ENCODE measurements at regions not wholly inside any gene's neighbourhood (a gene's known extent, or its start where the extent isn't known, plus 50 kb on each side); places are given as distances from the start of the nearest gene placed in this dataset.

GRCh38 chr3:191148131-191148530 lies 50.9 kb upstream of the OSTN start:
- intact Hi-C loops (cut with DNase I, micrococcal nuclease) = no loop called here
- Histone ChIP-seq H3K36me3 (ENCODE audit: low read depth) (no peaks in the 10 kb centered on the region), H3K9me3 (no peaks in the 10 kb centered on the region), H3K4me1 (ENCODE audit: low read depth) (no peaks in the 10 kb centered on the region), H3K4me3 (no peak overlapping the region)
- ATAC-seq (no peak), DNase-seq (no peak)
- no peak for TF ChIP-seq CTCF (IDR thresholded peaks at IDR 0.05)

- H3K4me3 ChIP-seq = no peak overlapping the region
- no peak for ATAC-seq
- intact Hi-C loops (cut with DNase I, micrococcal nuclease) = no loop called here
- DNase-seq = no peak
- TF ChIP-seq CTCF (IDR thresholded peaks at IDR 0.05) = no peak
- no peaks in the 10 kb centered on the region for H3K4me1 ChIP-seq (ENCODE audit: low read depth)
- no peaks in the 10 kb centered on the region for H3K9me3 ChIP-seq
- H3K36me3 ChIP-seq (ENCODE audit: low read depth) = no peaks in the 10 kb centered on the region
Observed at GRCh38 chr3:191143224-191143623, 55.8 kb upstream of the OSTN start.

- ATAC-seq = no peak
- intact Hi-C loops (cut with DNase I, micrococcal nuclease) = no loop called here
- no peaks in the 10 kb centered on the region for H3K36me3 ChIP-seq (ENCODE audit: low read depth)
- TF ChIP-seq CTCF (IDR thresholded peaks at IDR 0.05) = no peak
- no peak for DNase-seq
- no peak overlapping the region for H3K4me3 ChIP-seq
- no peaks in the 10 kb centered on the region for H3K4me1 ChIP-seq (ENCODE audit: low read depth)
- H3K9me3 ChIP-seq = no peaks in the 10 kb centered on the region
Observed at GRCh38 chr3:191141728-191142127, 57.3 kb upstream of the OSTN start.

- Histone ChIP-seq H3K4me3 (no peak overlapping the region), H3K4me1 (ENCODE audit: low read depth) (no peaks in the 10 kb centered on the region), H3K9me3 (no peaks in the 10 kb centered on the region), H3K36me3 (ENCODE audit: low read depth) (no peaks in the 10 kb centered on the region)
- ATAC-seq (no peak), DNase-seq (no peak)
- TF ChIP-seq CTCF (IDR thresholded peaks at IDR 0.05) = no peak
- intact Hi-C loops (cut with DNase I, micrococcal nuclease) = no loop called here
Observed at GRCh38 chr3:191139736-191140135, 59.3 kb upstream of the OSTN start.

- H3K4me3 ChIP-seq = no peak overlapping the region
- DNase-seq (no peak), ATAC-seq (no peak)
- intact Hi-C loops (cut with DNase I, micrococcal nuclease) = no loop called here
- H3K36me3 ChIP-seq (ENCODE audit: low read depth) = no peaks in the 10 kb centered on the region
- no peaks in the 10 kb centered on the region for H3K9me3 ChIP-seq
- H3K4me1 ChIP-seq (ENCODE audit: low read depth) = no peaks in the 10 kb centered on the region
- TF ChIP-seq CTCF (IDR thresholded peaks at IDR 0.05) = no peak
Observed at GRCh38 chr3:191138937-191139336, 60.1 kb upstream of the OSTN start.

GRCh38 chr3:191137708-191138107 lies 61.3 kb upstream of the OSTN start:
- ATAC-seq = no peak
- no peaks in the 10 kb centered on the region for H3K9me3 ChIP-seq
- no peak overlapping the region for H3K4me3 ChIP-seq
- TF ChIP-seq CTCF (IDR thresholded peaks at IDR 0.05) = no peak
- no peak for DNase-seq
- intact Hi-C loops (cut with DNase I, micrococcal nuclease) = no loop called here
- no peaks in the 10 kb centered on the region for H3K36me3 ChIP-seq (ENCODE audit: low read depth)
- H3K4me1 ChIP-seq (ENCODE audit: low read depth) = no peaks in the 10 kb centered on the region

Measured in mucosa of descending colon (tissue), 3 donors.